HG03064 (cell line): ENCODE measurements at regions not wholly inside any gene's neighbourhood (a gene's known extent, or its start where the extent isn't known, plus 50 kb on each side); places are given as distances from the start of the nearest gene placed in this dataset.
"Not testable (repeated sequence)": the region's sequence is repeated elsewhere in the genome, so short reads cannot be mapped to it uniquely, and the experiment has no call there.

Experiments
- ATAC-seq: cut with Tn5 transposase; IDR thresholded peaks from one replicate; pipeline ENCODE4 v1.9.1; 2021; ENCODE audit warnings: low read depth; ENCODE audit not compliant: unreplicated experiment

DNA sequence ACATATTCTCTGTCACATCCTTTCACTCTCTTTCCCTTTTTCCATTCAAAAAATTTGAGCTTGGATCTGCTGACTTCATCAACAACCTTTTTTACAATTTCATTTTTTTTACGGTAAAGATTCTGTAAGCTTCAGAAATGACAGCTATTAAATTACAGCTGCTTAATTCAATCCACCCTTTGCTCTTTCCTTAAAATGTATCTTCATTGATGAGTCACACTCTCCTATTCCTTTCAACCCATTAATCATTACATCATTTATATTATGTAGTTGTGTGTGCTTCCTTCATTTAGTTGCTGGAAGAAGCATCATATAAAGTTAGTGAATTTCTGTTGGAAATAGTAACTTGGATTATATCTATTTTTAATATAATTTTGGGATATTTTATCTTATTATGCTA is 67.1 kb upstream of the MAGI2 start:
- ATAC-seq: no peak

- ATAC-seq: no peak
These were observed 61.9 kb upstream of the MAGI2 start for GRCh38 chr7:79515358-79515757.

GRCh38 chr7:79513261-79513660 is 59.8 kb upstream of the MAGI2 start:
- no peak for ATAC-seq

GRCh38 chr7:79512261-79512660 is 58.8 kb upstream of the MAGI2 start:
- ATAC-seq: no peak

GRCh38 chr7:79511056-79511455 is 57.6 kb upstream of the MAGI2 start:
- ATAC-seq: not testable (repeated sequence)

DNA sequence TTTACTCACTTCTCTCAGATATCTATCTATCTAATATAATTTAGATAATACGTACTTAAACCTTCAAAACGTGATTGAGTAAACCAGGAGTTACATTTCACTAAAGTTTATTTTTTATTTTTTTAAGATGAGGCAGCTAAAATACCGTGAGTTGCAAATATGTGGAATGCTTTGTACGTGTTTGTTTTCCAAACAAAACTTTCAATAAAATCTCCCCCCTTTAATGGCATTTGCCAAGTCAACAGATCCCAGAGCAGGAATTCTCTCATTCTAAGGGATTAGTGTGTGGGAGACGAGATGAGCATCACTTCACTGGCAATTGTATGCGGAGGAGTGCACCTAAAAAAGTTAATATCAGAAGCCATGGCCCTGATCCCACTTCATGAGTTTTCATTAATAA is 53.7 kb upstream of the MAGI2 start:
- no peak for ATAC-seq

GRCh38 chr7:79506481-79506880 is 53.0 kb upstream of the MAGI2 start:
- no peak for ATAC-seq

DNA sequence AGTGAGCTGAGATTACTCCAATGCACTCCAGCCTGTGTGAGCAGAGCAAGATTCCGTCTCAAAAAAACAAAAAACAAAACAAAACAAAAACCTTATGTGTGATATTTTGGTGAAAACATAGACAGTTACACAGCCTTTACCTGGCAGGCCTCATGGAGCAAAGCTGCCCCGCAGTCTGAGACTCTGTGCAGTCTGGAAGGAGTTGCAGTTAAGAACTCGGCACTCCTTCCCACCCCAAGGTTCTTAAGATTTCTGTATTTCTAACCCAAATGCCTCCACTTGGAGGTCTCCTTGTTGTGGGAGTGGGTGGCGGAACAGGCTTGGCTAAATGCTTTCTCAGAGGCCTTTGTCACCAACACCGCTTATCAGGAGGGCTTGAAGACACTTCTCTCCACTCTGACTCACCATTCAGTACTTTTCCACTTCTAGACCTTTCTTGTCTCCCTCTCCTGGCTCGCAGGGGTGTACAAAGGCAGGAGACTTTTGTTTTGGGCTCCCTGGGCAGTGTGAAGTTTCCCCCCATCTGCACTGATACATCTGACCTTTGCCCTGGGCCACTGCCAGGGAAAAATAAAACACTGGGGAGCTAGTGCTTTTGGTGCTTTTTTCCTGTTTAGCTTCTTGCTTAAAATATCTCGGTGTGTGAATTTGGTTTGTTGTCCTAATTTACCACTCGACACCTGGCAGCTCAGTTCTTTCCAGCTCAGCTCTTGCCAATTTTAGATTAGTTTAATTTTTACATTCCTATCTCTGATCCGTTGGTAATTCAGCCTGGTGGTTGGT is 51.3 kb upstream of the MAGI2 start:
- ATAC-seq: no peak
